ENCODE measurements at regions not wholly inside any gene's neighbourhood (a gene's known extent, or its start where the extent isn't known, plus 50 kb on each side); places are given as distances from the start of the nearest gene placed in this dataset.

- no peaks in the 10 kb centered on the region for H3K27me3 ChIP-seq (ENCODE audit: control insufficient read depth, insufficient read depth, low read length)
- no peak overlapping the region for H3K9ac ChIP-seq (ENCODE audit: low read depth, low read length)
- no peaks in the 10 kb centered on the region for H3K36me3 ChIP-seq (ENCODE audit: control insufficient read depth, insufficient read depth, low read length)
- H3K4me1 ChIP-seq (ENCODE audit: control insufficient read depth, insufficient read depth, low read length): no peaks in the 10 kb centered on the region
- no peak overlapping the region for H3K27ac ChIP-seq (ENCODE audit: low read depth, low read length)
- no peaks in the 10 kb centered on the region for H3K9me3 ChIP-seq (ENCODE audit: control insufficient read depth, insufficient read depth, low read length)
- H3K4me3 ChIP-seq (ENCODE audit: low read depth, low read length): no peak overlapping the region
Measured at GRCh38 chr6:164023535-164023934, 609.0 kb downstream of the QKI start.

- H3K4me3 ChIP-seq (ENCODE audit: low read depth, low read length): no peak overlapping the region
- H3K9ac ChIP-seq (ENCODE audit: low read depth, low read length): no peak overlapping the region
- H3K9me3 ChIP-seq (ENCODE audit: control insufficient read depth, insufficient read depth, low read length): no peaks in the 10 kb centered on the region
- no peaks in the 10 kb centered on the region for H3K27me3 ChIP-seq (ENCODE audit: control insufficient read depth, insufficient read depth, low read length)
- H3K4me1 ChIP-seq (ENCODE audit: control insufficient read depth, insufficient read depth, low read length): no peaks in the 10 kb centered on the region
- H3K27ac ChIP-seq (ENCODE audit: low read depth, low read length): no peak overlapping the region
- no peaks in the 10 kb centered on the region for H3K36me3 ChIP-seq (ENCODE audit: control insufficient read depth, insufficient read depth, low read length)
Measured at GRCh38 chr6:164022632-164023031, 608.1 kb downstream of the QKI start.

DNA sequence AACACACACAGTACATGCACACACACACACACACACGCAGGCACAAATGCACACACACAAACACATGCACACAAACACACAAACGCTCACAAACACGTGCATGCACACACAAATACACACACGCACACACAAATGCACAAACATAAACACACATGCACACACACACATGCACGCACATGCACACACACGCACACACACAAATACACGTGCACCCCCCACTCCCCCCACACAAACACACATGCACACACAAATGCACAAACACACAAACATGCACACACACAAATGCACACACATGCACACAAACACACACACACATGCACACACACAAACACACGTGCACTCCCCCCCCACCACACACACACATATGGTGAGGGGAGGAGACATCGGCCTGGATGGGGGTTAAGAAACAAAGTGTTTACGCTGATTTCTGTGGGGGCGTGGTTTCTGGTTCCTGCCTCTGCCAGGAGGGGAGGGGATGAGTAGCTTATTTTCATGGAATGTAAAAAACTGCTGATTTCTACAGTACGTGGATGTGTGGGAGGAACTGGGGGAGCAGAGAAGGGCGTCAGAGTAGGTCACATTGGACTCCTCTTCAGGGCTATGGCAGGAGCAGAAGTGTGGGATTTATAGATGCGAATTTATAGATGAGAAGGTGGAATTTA, 607.2 kb downstream of the QKI start:
- H3K9ac ChIP-seq (ENCODE audit: low read depth, low read length): no peak overlapping the region
- H3K36me3 ChIP-seq (ENCODE audit: control insufficient read depth, insufficient read depth, low read length): no peaks in the 10 kb centered on the region
- no peaks in the 10 kb centered on the region for H3K9me3 ChIP-seq (ENCODE audit: control insufficient read depth, insufficient read depth, low read length)
- H3K27me3 ChIP-seq (ENCODE audit: control insufficient read depth, insufficient read depth, low read length): no peaks in the 10 kb centered on the region
- H3K4me1 ChIP-seq (ENCODE audit: control insufficient read depth, insufficient read depth, low read length): no peaks in the 10 kb centered on the region
- H3K4me3 ChIP-seq (ENCODE audit: low read depth, low read length): no peak overlapping the region
- H3K27ac ChIP-seq (ENCODE audit: low read depth, low read length): no peak overlapping the region

DNA sequence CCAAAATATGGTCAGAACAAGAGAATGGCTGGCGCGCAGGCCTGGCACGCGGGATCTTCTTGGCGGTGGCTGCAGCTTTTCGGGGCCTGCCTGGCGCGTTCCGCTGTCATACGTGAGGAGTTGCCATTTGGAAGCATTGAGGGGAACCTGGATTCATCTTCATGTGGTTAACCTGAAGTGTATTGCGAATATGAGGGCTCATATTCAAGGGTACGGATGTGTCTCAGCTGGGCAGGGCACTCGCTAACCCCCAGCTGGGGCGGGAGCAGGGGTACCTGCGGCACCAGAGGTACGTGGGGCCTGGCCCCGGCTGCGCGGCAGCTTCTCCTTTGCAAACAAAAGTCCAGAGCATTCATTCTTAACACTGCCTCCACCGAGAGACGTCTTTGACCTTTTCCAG, 605.6 kb downstream of the QKI start:
- Histone ChIP-seq H3K4me1 (ENCODE audit: control insufficient read depth, insufficient read depth, low read length) (peaks cover 4% of the 10 kb centered on the region), H3K9me3 (ENCODE audit: control insufficient read depth, insufficient read depth, low read length) (no peaks in the 10 kb centered on the region), H3K36me3 (ENCODE audit: control insufficient read depth, insufficient read depth, low read length) (no peaks in the 10 kb centered on the region), H3K9ac (ENCODE audit: low read depth, low read length) (no peak overlapping the region), H3K27me3 (ENCODE audit: control insufficient read depth, insufficient read depth, low read length) (no peaks in the 10 kb centered on the region), H3K4me3 (ENCODE audit: low read depth, low read length) (no peak overlapping the region), H3K27ac (ENCODE audit: low read depth, low read length) (no peak overlapping the region)

DNA sequence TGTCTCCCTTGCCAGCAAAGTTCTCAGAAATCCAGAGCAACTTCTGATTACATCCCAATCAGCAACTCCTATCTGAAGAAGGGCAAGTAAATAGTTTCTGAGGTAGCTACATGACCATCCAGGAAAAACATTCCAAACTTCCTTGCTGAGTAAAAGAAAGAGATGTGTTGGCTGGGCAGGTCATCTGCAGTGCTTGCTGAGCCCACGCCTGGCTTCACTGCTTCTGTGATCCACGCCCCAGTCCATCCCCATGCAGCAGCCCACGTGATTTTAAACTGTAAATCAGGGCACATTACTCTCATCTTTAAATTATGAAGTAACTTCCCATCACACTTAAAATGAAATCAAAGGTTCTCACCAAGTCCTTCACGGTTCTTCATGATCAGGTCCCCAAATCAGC, 603.6 kb downstream of the QKI start:
- Histone ChIP-seq H3K27ac (ENCODE audit: low read depth, low read length) (no peak overlapping the region), H3K27me3 (ENCODE audit: control insufficient read depth, insufficient read depth, low read length) (no peaks in the 10 kb centered on the region), H3K9ac (ENCODE audit: low read depth, low read length) (no peak overlapping the region), H3K36me3 (ENCODE audit: control insufficient read depth, insufficient read depth, low read length) (no peaks in the 10 kb centered on the region), H3K9me3 (ENCODE audit: control insufficient read depth, insufficient read depth, low read length) (no peaks in the 10 kb centered on the region), H3K4me3 (ENCODE audit: low read depth, low read length) (no peak overlapping the region), H3K4me1 (ENCODE audit: control insufficient read depth, insufficient read depth, low read length) (peaks cover 13% of the 10 kb centered on the region)

DNA sequence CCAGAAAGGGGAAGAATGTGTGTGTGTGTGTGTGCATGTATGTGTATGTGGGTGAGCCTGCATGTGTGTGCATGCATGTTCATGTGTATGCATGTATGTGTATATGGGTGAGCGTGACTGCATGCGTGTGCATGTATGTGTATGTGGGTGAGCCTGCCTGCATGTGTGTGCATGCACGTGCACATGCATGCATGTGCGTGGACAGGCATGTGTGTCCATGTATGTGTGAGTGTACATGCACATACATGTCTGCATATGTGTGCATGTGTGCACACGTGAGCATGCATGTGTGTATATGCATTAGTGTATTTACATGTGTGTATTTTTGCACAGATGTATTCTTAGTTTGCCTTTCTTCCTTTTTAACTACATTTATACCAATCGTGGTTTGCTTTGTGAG, 601.5 kb downstream of the QKI start:
- Histone ChIP-seq H3K27me3 (ENCODE audit: control insufficient read depth, insufficient read depth, low read length) (no peaks in the 10 kb centered on the region), H3K4me1 (ENCODE audit: control insufficient read depth, insufficient read depth, low read length) (peaks cover 13% of the 10 kb centered on the region), H3K4me3 (ENCODE audit: low read depth, low read length) (no peak overlapping the region), H3K27ac (ENCODE audit: low read depth, low read length) (no peak overlapping the region), H3K36me3 (ENCODE audit: control insufficient read depth, insufficient read depth, low read length) (no peaks in the 10 kb centered on the region), H3K9me3 (ENCODE audit: control insufficient read depth, insufficient read depth, low read length) (no peaks in the 10 kb centered on the region), H3K9ac (ENCODE audit: low read depth, low read length) (no peak overlapping the region)

GRCh38 chr6:164015088-164015484, 600.6 kb downstream of the QKI start:
- peaks cover 13% of the 10 kb centered on the region for H3K4me1 ChIP-seq (ENCODE audit: control insufficient read depth, insufficient read depth, low read length)
- H3K4me3 ChIP-seq (ENCODE audit: low read depth, low read length): no peak overlapping the region
- H3K36me3 ChIP-seq (ENCODE audit: control insufficient read depth, insufficient read depth, low read length): no peaks in the 10 kb centered on the region
- no peaks in the 10 kb centered on the region for H3K9me3 ChIP-seq (ENCODE audit: control insufficient read depth, insufficient read depth, low read length)
- no peaks in the 10 kb centered on the region for H3K27me3 ChIP-seq (ENCODE audit: control insufficient read depth, insufficient read depth, low read length)
- no peak overlapping the region for H3K9ac ChIP-seq (ENCODE audit: low read depth, low read length)
- peak overlapping the region; percentile 36 for H3K27ac ChIP-seq (ENCODE audit: low read depth, low read length)

DNA sequence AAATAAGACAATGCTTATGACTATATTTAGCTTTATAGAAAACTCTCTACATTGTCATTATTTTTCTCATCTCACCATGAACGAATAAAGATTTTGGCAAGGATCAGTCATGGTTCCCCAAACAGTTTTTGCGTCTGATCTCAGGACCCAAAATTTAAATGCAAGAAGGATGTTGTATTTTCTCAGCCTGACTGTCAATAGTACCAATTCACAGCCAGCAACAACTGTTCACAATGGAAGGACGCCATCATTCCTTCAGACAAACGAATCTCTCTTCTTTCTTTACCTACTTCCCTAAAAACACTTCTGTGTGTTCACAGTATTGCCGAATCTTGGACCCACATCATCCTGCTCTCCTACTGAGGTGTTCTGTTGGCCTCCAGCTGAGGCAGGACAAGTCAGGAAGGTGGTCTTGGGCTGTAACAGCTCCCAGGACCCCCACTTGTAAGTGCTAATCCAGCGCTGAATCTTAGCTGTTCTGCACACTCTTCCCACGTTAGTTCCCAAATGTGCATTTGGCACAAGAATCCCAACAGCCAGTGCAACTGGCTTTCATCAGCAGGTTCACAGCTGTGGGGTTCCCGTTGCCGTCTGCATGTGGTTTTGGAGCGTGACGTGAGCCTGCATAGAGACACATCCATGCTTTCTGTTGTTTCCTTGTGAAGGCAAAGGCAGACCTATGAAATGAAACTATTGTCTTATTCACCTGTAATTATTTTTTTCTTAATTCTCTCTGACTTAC, 600.0 kb downstream of the QKI start:
- Histone ChIP-seq H3K27me3 (ENCODE audit: control insufficient read depth, insufficient read depth, low read length) (no peaks in the 10 kb centered on the region), H3K4me3 (ENCODE audit: low read depth, low read length) (no peak overlapping the region), H3K9me3 (ENCODE audit: control insufficient read depth, insufficient read depth, low read length) (no peaks in the 10 kb centered on the region), H3K9ac (ENCODE audit: low read depth, low read length) (no peak overlapping the region), H3K27ac (ENCODE audit: low read depth, low read length) (no peak overlapping the region), H3K4me1 (ENCODE audit: control insufficient read depth, insufficient read depth, low read length) (peaks cover 13% of the 10 kb centered on the region), H3K36me3 (ENCODE audit: control insufficient read depth, insufficient read depth, low read length) (no peaks in the 10 kb centered on the region)

DNA sequence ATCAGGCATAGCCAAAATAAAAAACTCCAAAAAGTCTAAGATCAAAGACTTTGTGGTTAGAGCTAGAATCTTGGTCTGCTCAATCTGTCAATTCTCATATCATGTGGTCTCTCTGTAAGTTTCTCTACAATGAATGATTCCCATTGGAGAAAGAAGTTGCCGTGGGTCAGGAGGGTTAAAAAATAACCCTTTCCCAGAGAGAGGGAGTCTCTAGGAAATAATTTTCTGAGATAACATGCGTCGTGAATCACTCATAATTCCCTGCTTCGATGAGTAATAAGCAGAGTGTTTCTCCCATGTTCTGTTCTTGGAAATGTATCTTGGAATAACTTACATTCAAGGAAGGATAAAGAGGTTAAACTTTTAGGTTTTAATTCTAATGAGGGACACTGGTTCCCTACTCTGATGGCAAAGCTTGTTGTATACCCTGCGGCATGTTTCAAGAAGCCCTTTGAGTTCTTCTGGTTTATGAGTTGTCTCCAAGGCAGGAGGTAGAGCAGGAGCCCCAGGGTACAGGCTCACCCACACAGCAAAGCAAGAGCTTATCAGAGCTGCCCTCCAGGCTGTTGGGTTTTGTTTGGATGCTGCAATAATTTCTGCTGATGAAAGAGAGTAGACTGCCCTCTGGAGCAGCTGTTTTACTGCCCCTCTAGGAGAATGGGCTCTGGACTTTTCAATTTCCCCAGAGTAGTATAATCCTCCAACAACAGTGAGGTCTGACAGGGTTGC, 599.1 kb downstream of the QKI start:
- H3K27me3 ChIP-seq (ENCODE audit: control insufficient read depth, insufficient read depth, low read length): no peaks in the 10 kb centered on the region
- no peaks in the 10 kb centered on the region for H3K36me3 ChIP-seq (ENCODE audit: control insufficient read depth, insufficient read depth, low read length)
- peaks cover 13% of the 10 kb centered on the region for H3K4me1 ChIP-seq (ENCODE audit: control insufficient read depth, insufficient read depth, low read length)
- no peak overlapping the region for H3K9ac ChIP-seq (ENCODE audit: low read depth, low read length)
- H3K4me3 ChIP-seq (ENCODE audit: low read depth, low read length): no peak overlapping the region
- H3K9me3 ChIP-seq (ENCODE audit: control insufficient read depth, insufficient read depth, low read length): no peaks in the 10 kb centered on the region
- H3K27ac ChIP-seq (ENCODE audit: low read depth, low read length): no peak overlapping the region

DNA sequence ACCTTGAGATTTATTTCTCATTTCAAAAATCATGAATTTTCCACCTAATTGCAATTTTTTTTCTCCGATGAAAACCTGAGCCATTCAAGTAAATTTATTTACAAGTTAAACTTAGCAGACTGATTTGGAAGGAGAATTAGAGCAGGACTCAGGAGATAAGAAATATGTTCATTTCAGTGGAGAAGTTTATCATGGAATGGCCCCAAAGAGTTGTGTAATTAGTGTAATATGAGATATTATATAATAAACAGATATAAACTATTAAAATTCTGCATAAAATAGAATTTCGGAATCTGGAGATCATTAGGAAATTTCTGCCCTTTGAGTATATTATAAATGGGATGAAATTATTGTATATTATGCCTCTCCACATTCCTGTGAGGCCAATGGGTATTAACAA, 596.8 kb downstream of the QKI start:
- H3K4me3 ChIP-seq (ENCODE audit: low read depth, low read length): no peak overlapping the region
- H3K27me3 ChIP-seq (ENCODE audit: control insufficient read depth, insufficient read depth, low read length): no peaks in the 10 kb centered on the region
- H3K9me3 ChIP-seq (ENCODE audit: control insufficient read depth, insufficient read depth, low read length): no peaks in the 10 kb centered on the region
- no peak overlapping the region for H3K9ac ChIP-seq (ENCODE audit: low read depth, low read length)
- H3K27ac ChIP-seq (ENCODE audit: low read depth, low read length): no peak overlapping the region
- H3K36me3 ChIP-seq (ENCODE audit: control insufficient read depth, insufficient read depth, low read length): no peaks in the 10 kb centered on the region
- peaks cover 13% of the 10 kb centered on the region for H3K4me1 ChIP-seq (ENCODE audit: control insufficient read depth, insufficient read depth, low read length)

DNA sequence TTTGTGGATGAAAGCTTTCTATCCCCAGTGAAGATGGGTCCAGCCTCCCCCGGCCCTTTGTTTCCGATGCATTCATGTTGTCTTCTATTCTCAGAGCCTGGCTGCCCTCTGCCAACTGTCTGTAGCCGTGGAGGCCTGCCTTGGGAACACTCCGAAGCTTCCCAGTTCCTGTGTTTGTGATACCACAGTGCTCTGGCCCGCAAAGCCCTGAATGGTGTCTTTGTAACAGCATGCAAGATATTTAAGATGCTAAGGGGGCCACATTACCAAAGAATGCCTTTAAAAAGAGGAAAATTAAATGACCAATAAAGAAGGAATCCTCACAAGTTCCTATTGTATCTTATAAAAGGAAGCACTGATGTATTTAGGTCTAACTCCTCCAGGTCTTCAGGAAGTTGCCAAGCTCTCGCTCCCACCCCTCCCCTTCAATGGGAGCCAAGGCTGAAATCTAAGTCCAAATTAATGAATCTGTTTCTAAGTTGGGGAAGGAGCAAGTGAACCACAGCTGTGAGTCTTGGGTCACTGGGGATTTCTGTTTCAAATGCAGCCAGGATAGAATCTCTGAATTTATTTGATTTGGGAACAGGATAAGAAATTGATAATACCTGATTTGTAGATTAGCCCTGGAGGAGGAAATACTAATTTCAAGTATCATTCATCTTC, 596.1 kb downstream of the QKI start:
- Histone ChIP-seq H3K4me1 (ENCODE audit: control insufficient read depth, insufficient read depth, low read length) (peaks cover 13% of the 10 kb centered on the region), H3K9me3 (ENCODE audit: control insufficient read depth, insufficient read depth, low read length) (no peaks in the 10 kb centered on the region), H3K4me3 (ENCODE audit: low read depth, low read length) (no peak overlapping the region), H3K9ac (ENCODE audit: low read depth, low read length) (no peak overlapping the region), H3K36me3 (ENCODE audit: control insufficient read depth, insufficient read depth, low read length) (no peaks in the 10 kb centered on the region), H3K27me3 (ENCODE audit: control insufficient read depth, insufficient read depth, low read length) (no peaks in the 10 kb centered on the region), H3K27ac (ENCODE audit: low read depth, low read length) (no peak overlapping the region)

Measured in HUES48 (cell line).